SJCRH30 (cell line): ENCODE measurements at regions not wholly inside any gene's neighbourhood (a gene's known extent, or its start where the extent isn't known, plus 50 kb on each side); places are given as distances from the start of the nearest gene placed in this dataset.
A peak's percentile ranks its signal among the peaks of the same experiment; 100 is the strongest.

Source experiments
- DNase-seq, 2 experiments: peaks; one replicate each; pipeline ENCODE4 v3.0.0-alpha.2; 2015 to 2020
- H3K27ac ChIP-seq: fragments of 250-450 bp; sonication (Bioruptor Pico); 2 replicates; pipeline ENCODE4 v1.5.1; 2020; ENCODE audit warnings: mild to moderate bottlenecking, moderate library complexity
- H3K27me3 ChIP-seq: fragments of 250-450 bp; sonication (Bioruptor Pico); 2 replicates; pipeline ENCODE4 v1.5.1; 2020; ENCODE audit warnings: mild to moderate bottlenecking, moderate library complexity
- H3K36me3 ChIP-seq: fragments of 250-450 bp; sonication (Bioruptor Pico); 2 replicates; pipeline ENCODE4 v1.5.1; 2020; ENCODE audit warnings: mild to moderate bottlenecking, moderate library complexity
- H3K4me1 ChIP-seq: fragments of 250-450 bp; sonication (Bioruptor Pico); 2 replicates; pipeline ENCODE4 v1.5.1; 2020; ENCODE audit warnings: mild to moderate bottlenecking, moderate library complexity
- H3K4me3 ChIP-seq: fragments of 250-450 bp; sonication (Bioruptor Pico); 2 replicates; pipeline ENCODE4 v1.5.1; 2020; ENCODE audit warnings: mild to moderate bottlenecking, moderate library complexity
- H3K9me3 ChIP-seq: fragments of 250-450 bp; sonication (Bioruptor Pico); replicated peaks from 2 replicates; pipeline ENCODE4 v1.5.1; 2020; ENCODE audit warnings: mild to moderate bottlenecking, moderate library complexity

DNA sequence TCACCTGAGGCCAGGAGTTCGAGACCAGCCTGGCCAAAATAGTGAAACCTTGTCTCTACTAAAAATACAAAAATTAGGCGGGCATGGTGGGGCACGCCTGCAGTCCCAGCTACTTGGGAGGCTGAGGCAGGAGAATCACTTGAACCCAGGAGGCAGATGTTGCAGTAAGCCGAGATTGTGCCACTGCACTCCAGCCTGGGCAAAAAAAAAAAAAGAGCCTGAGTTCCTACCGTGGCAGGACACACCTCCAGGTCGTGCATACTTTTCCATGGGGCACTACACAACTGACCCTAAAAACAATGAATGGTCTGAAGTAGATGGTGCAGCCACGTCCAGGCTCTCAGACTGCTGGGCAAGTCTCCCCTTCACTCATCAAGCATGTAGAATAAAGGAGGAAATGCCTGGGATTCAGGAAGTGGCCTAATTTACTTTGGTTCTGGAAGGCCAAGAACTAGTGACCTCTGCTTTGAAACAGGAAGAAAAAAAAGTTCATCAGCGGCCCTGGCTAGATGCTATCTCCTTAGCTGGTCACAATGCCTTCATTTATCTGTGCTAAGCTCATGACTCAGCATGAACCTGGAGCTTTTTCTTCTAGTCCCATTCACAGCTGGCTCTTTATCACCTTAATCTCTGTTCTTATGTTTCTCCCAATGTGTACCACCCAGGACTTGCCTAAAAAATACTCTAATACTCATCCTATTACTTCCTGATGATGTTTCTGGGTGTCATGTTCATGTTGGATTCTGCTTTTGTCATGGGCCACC, 55.8 kb upstream of the OR6J1 start:
- H3K4me3 ChIP-seq = no peak overlapping the region
- H3K9me3 ChIP-seq = no peaks in the 10 kb centered on the region
- H3K36me3 ChIP-seq = no peaks in the 10 kb centered on the region
- no peak overlapping the region for H3K27ac ChIP-seq
- H3K27me3 ChIP-seq = no peaks in the 10 kb centered on the region
- peak; percentile 32 to 63 for DNase-seq
- peaks cover 14% of the 10 kb centered on the region for H3K4me1 ChIP-seq

DNA sequence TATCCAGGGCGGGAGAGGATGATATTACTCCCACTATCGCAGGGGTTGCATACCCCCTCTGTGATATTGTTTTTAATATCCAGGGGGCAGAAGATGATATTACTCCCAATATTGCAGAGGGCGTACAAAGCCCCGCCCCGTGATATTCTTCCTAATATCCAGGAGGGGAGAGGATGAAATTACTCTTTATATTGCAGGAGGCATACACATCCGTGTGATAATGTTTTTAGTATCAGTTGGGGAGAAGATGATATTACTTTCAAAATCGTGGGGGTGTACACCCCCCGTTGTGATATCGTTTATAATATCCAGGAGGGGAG, 52.9 kb upstream of the OXA1L start:
- no peak for DNase-seq
- Histone ChIP-seq H3K4me3 (peak overlapping the region; percentile 51), H3K27me3 (no peaks in the 10 kb centered on the region)

DNA sequence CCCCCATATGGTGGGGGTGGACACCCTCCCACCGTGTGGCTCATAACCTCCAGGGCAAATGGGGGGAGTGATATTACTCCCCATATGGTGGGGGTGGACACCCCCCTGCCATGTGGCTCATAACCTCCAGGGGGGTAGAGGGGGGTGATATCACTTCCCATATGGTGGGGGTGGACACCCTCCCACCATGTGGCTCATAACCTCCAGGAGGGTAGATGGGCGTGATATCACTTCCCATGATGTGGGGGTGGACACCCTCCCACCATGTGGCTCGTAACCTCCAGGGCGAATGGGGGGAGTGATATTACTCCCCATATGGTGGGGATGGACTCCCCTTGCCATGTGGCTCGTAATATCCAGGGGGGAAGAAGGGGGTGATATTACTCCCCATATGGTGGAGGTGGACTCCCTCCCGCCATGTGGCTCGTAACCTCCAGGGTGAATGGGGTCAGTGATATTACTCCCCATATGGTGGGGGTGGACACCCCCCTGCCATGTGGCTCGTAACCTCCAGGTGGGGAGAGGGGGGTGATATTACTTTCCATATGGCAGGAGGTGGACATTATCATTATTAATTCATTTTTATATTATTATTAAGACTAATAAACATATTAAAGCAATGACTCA, 51.2 kb upstream of the OXA1L start:
- Histone ChIP-seq H3K4me3 (no peak overlapping the region), H3K9me3 (no peaks in the 10 kb centered on the region; the same call in none of the 2 replicates), H3K4me1 (no peaks in the 10 kb centered on the region), H3K36me3 (no peaks in the 10 kb centered on the region), H3K27me3 (no peaks in the 10 kb centered on the region), H3K27ac (no peak overlapping the region)
- no peak for DNase-seq

More for the DNA sequence above, 52.9 kb upstream of the OXA1L start:
- Histone ChIP-seq H3K9me3 (no peaks in the 10 kb centered on the region; the same call in none of the 2 replicates), H3K27ac (no peak overlapping the region), H3K36me3 (no peaks in the 10 kb centered on the region), H3K4me1 (no peaks in the 10 kb centered on the region)

DNA sequence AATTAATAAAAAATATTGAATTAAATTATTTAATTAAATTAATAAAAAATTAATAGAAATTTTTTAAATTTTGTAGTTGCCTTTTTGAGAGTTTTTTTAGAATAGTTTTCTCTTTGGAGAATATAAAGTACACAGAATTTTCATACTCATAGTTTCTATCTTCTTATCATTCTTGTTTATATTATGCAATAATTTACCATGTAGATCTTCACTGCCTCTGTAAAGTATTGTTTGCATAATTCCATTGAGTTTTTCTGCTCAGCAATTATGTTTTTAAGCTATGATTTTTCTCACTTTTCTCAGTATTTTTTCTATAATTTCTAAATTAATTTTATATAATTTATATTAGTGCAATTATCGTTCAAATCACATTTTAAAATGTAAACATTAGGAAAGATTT, 50.6 kb upstream of the OXA1L start:
- Histone ChIP-seq H3K36me3 (no peaks in the 10 kb centered on the region), H3K4me1 (no peaks in the 10 kb centered on the region), H3K9me3 (no peaks in the 10 kb centered on the region; the same call in none of the 2 replicates), H3K27me3 (no peaks in the 10 kb centered on the region), H3K4me3 (no peak overlapping the region), H3K27ac (no peak overlapping the region)
- no peak for DNase-seq
